ENCODE measurements at regions not wholly inside any gene's neighbourhood (a gene's known extent, or its start where the extent isn't known, plus 50 kb on each side); places are given as distances from the start of the nearest gene placed in this dataset.

GRCh38 chr7:118473271-118473670 lies 248.8 kb downstream of the ANKRD7 start:
- TF ChIP-seq CTCF (IDR thresholded peaks at IDR 0.05; ENCODE audit: low read depth, low read length, poor library complexity, severe bottlenecking) (no peak), EZH2phosphoT487 (IDR thresholded peaks at IDR 0.05; ENCODE audit: borderline replicate concordance, low read length) (no peak)

All from DOHH2 (cell line).